HT1080 (cell line): ENCODE measurements at regions not wholly inside any gene's neighbourhood (a gene's known extent, or its start where the extent isn't known, plus 50 kb on each side); places are given as distances from the start of the nearest gene placed in this dataset.

Source experiments
- DNase-seq: peaks from one replicate; pipeline ENCODE4 v3.0.0-alpha.2; 2015; ENCODE audit warnings: low read depth

GRCh38 chr7:45235905-45236304 is 78.3 kb downstream of the RAMP3 start:
- DNase-seq = no peak

GRCh38 chr7:45236666-45237065 is 79.1 kb downstream of the RAMP3 start:
- DNase-seq = no peak

- DNase-seq = no peak
Observed at GRCh38 chr7:45237788-45238461, 80.3 kb downstream of the RAMP3 start.

GRCh38 chr7:45238806-45239205 is 81.2 kb downstream of the RAMP3 start:
- no peak for DNase-seq

GRCh38 chr7:45239486-45239885 is 81.9 kb downstream of the RAMP3 start:
- peak; percentile 60 for DNase-seq

- DNase-seq = no peak
Observed at GRCh38 chr7:45240273-45240771, 82.7 kb downstream of the RAMP3 start.

- DNase-seq = no peak
Observed at GRCh38 chr7:45240926-45241325, 83.3 kb downstream of the RAMP3 start.

- DNase-seq = no peak
Observed at GRCh38 chr7:45241339-45242109, 83.9 kb downstream of the RAMP3 start.

GRCh38 chr7:45242261-45242660 is 84.7 kb downstream of the RAMP3 start:
- DNase-seq = no peak

GRCh38 chr7:45242698-45243097 is 85.1 kb downstream of the RAMP3 start:
- DNase-seq = no peak

- no peak for DNase-seq
Observed at GRCh38 chr7:45244981-45245380, 87.4 kb downstream of the RAMP3 start.

- DNase-seq = no peak
Observed at GRCh38 chr7:45246339-45246738, 88.7 kb downstream of the RAMP3 start.

- DNase-seq = no peak
Observed at GRCh38 chr7:45252248-45252647, 94.7 kb downstream of the RAMP3 start.

GRCh38 chr7:45252857-45253256 is 95.3 kb downstream of the RAMP3 start:
- no peak for DNase-seq

- DNase-seq = no peak
Observed at GRCh38 chr7:45253368-45253767, 95.8 kb downstream of the RAMP3 start.

- DNase-seq = no peak
Observed at GRCh38 chr7:45255187-45255586, 97.6 kb downstream of the RAMP3 start.

- no peak for DNase-seq
Observed at GRCh38 chr7:45256309-45256708, 98.7 kb downstream of the RAMP3 start.

GRCh38 chr7:45256775-45257174 is 99.2 kb downstream of the RAMP3 start:
- no peak for DNase-seq

- DNase-seq = no peak
Observed at GRCh38 chr7:45257284-45257683, 99.7 kb downstream of the RAMP3 start.

GRCh38 chr7:45258533-45259226 is 101.1 kb downstream of the RAMP3 start:
- DNase-seq = no peak

- DNase-seq = no peak
Observed at GRCh38 chr7:45259227-45259596, 101.6 kb downstream of the RAMP3 start.

- DNase-seq = peak; percentile 22
Observed at GRCh38 chr7:45259966-45260646, 102.5 kb downstream of the RAMP3 start.
